Left lobe of liver (tissue), 2 donors: ENCODE measurements at regions not wholly inside any gene's neighbourhood (a gene's known extent, or its start where the extent isn't known, plus 50 kb on each side); places are given as distances from the start of the nearest gene placed in this dataset.
"Not testable (repeated sequence)": the region's sequence is repeated elsewhere in the genome, so short reads cannot be mapped to it uniquely, and the experiment has no call there.

ENCODE experiments used
- ATAC-seq: fragments of 200-7000 bp; cut with Tn5 transposase; one replicate; pipeline ENCODE4 v1.9.1; 2020; ENCODE audit warnings: mild to moderate bottlenecking, moderate library complexity
- DNase-seq: peaks from one replicate; pipeline ENCODE4 v3.0.0-alpha.2; 2020; ENCODE audit warnings: low spot score
- donor health status: DM: no; HTN: no; CAD: no; lungs with moderate emphysema.
- donor health status: DM: no; HTN: yes; CAD: no.

- ATAC-seq = no peak
- no peak for DNase-seq
These were observed 495.6 kb upstream of the MAN1A1 start for GRCh38 chr6:119845161-119845560.

GRCh38 chr6:119844387-119844786 lies 494.8 kb upstream of the MAN1A1 start:
- DNase-seq (no peak), ATAC-seq (no peak)

GRCh38 chr6:119842191-119842590 lies 492.6 kb upstream of the MAN1A1 start:
- DNase-seq = no peak
- ATAC-seq = no peak

GRCh38 chr6:119838043-119838442 lies 488.5 kb upstream of the MAN1A1 start:
- ATAC-seq (no peak), DNase-seq (no peak)

- DNase-seq (no peak), ATAC-seq (no peak)
These were observed 484.9 kb upstream of the MAN1A1 start for GRCh38 chr6:119834418-119834817.

GRCh38 chr6:119832411-119832810 lies 482.9 kb upstream of the MAN1A1 start:
- no peak for ATAC-seq
- no peak for DNase-seq

- DNase-seq (no peak), ATAC-seq (no peak)
These were observed 481.1 kb upstream of the MAN1A1 start for GRCh38 chr6:119830494-119831295.

- DNase-seq = no peak
- ATAC-seq = no peak
These were observed 480.5 kb upstream of the MAN1A1 start for GRCh38 chr6:119830069-119830468.

- not testable (repeated sequence) for DNase-seq, ATAC-seq
These were observed 479.9 kb upstream of the MAN1A1 start for GRCh38 chr6:119829499-119829898.

GRCh38 chr6:119829006-119829405 lies 479.4 kb upstream of the MAN1A1 start:
- no peak for DNase-seq
- no peak for ATAC-seq

GRCh38 chr6:119821380-119821779 lies 471.8 kb upstream of the MAN1A1 start:
- ATAC-seq (no peak), DNase-seq (no peak)

GRCh38 chr6:119818876-119819275 lies 469.3 kb upstream of the MAN1A1 start:
- ATAC-seq = no peak
- no peak for DNase-seq

- ATAC-seq (no peak), DNase-seq (no peak)
These were observed 465.2 kb upstream of the MAN1A1 start for GRCh38 chr6:119814609-119815400.

GRCh38 chr6:119802464-119802863 lies 452.9 kb upstream of the MAN1A1 start:
- DNase-seq = no peak

GRCh38 chr6:119801056-119801455 lies 451.5 kb upstream of the MAN1A1 start:
- DNase-seq = no peak
- no peak for ATAC-seq

More at GRCh38 chr6:119802464-119802863, 452.9 kb upstream of the MAN1A1 start:
- no peak for ATAC-seq

- DNase-seq = no peak
- ATAC-seq = no peak
These were observed 451.0 kb upstream of the MAN1A1 start for GRCh38 chr6:119800526-119800925.

- DNase-seq (no peak), ATAC-seq (no peak)
These were observed 450.3 kb upstream of the MAN1A1 start for GRCh38 chr6:119799596-119800509.

GRCh38 chr6:119791736-119792135 lies 442.2 kb upstream of the MAN1A1 start:
- no peak for DNase-seq
- ATAC-seq = no peak

GRCh38 chr6:119781365-119781764 lies 431.8 kb upstream of the MAN1A1 start:
- DNase-seq (no peak), ATAC-seq (no peak)

- no peak for ATAC-seq
- DNase-seq = no peak
These were observed 418.6 kb upstream of the MAN1A1 start for GRCh38 chr6:119768201-119768600.
